GM21423 (cell line): ENCODE measurements at regions not wholly inside any gene's neighbourhood (a gene's known extent, or its start where the extent isn't known, plus 50 kb on each side); places are given as distances from the start of the nearest gene placed in this dataset.
"Not testable (repeated sequence)": the region's sequence is repeated elsewhere in the genome, so short reads cannot be mapped to it uniquely, and the experiment has no call there.

Experiments
- ATAC-seq: cut with Tn5 transposase; IDR thresholded peaks from one replicate; pipeline ENCODE4 v1.9.1; 2021; ENCODE audit warnings: mild to moderate bottlenecking, moderate library complexity; ENCODE audit not compliant: unreplicated experiment

GRCh38 chr16:59484833-59485516, 750.9 kb upstream of the GOT2 start:
- no peak for ATAC-seq

- ATAC-seq = no peak
Measured at GRCh38 chr16:59478838-59479237, 744.7 kb upstream of the GOT2 start.

- ATAC-seq = no peak
Measured at GRCh38 chr16:59470556-59470955, 736.4 kb upstream of the GOT2 start.

- no peak for ATAC-seq
Measured at GRCh38 chr16:59469266-59469665, 735.1 kb upstream of the GOT2 start.

- no peak for ATAC-seq
Measured at GRCh38 chr16:59463776-59464175, 729.7 kb upstream of the GOT2 start.

GRCh38 chr16:59459806-59460205, 725.7 kb upstream of the GOT2 start:
- ATAC-seq = no peak

- ATAC-seq = no peak
Measured at GRCh38 chr16:59455497-59455896, 721.4 kb upstream of the GOT2 start.

GRCh38 chr16:59450513-59450912, 716.4 kb upstream of the GOT2 start:
- not testable (repeated sequence) for ATAC-seq

- ATAC-seq = no peak
Measured at GRCh38 chr16:59440502-59440901, 706.4 kb upstream of the GOT2 start.

GRCh38 chr16:59432896-59433295, 698.8 kb upstream of the GOT2 start:
- ATAC-seq = no peak

- ATAC-seq = no peak
Measured at GRCh38 chr16:59432276-59432675, 698.2 kb upstream of the GOT2 start.

- no peak for ATAC-seq
Measured at GRCh38 chr16:59424714-59425273, 690.7 kb upstream of the GOT2 start.

- no peak for ATAC-seq
Measured at GRCh38 chr16:59411961-59412841, 678.1 kb upstream of the GOT2 start.

- no peak for ATAC-seq
Measured at GRCh38 chr16:59410451-59410850, 676.3 kb upstream of the GOT2 start.

- ATAC-seq = no peak
Measured at GRCh38 chr16:59405802-59406201, 671.7 kb upstream of the GOT2 start.

- ATAC-seq = no peak
Measured at GRCh38 chr16:59404509-59404908, 670.4 kb upstream of the GOT2 start.

GRCh38 chr16:59400830-59401229, 666.7 kb upstream of the GOT2 start:
- no peak for ATAC-seq

- no peak for ATAC-seq
Measured at GRCh38 chr16:59397638-59398037, 663.5 kb upstream of the GOT2 start.

GRCh38 chr16:59394526-59394925, 660.4 kb upstream of the GOT2 start:
- no peak for ATAC-seq

GRCh38 chr16:59392911-59393310, 658.8 kb upstream of the GOT2 start:
- no peak for ATAC-seq

- ATAC-seq = no peak
Measured at GRCh38 chr16:59391617-59392364, 657.7 kb upstream of the GOT2 start.
